SIG-M5 treated with dmso at 0.1 percent for 504 hours (cell line): ENCODE measurements at regions not wholly inside any gene's neighbourhood (a gene's known extent, or its start where the extent isn't known, plus 50 kb on each side); places are given as distances from the start of the nearest gene placed in this dataset.
A peak's percentile ranks its signal among the peaks of the same experiment; 100 is the strongest.

Experiments used
- DNase-seq: peaks from one replicate; lab custom pipeline; 2025; ENCODE audit not compliant: unreplicated experiment; lab: John Stamatoyannopoulos, UW

DNA sequence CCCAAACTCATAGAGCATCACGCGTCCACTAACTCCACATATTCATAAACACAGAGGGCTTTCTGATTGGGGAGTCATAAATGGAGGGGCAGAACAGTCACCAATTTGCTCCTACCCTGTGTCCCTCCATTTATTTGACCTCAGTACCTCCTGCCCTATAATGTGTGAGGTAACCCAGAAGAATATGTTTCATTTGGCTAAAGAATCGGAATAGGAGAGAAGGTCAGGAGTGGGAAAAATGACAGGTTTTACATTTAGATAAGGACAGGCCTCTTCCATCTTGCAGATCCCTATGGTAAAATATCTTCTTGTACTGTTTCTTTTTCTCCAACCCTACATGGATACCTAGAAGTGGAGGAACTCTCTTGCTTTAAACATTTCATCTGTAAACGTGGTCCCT lies 578.0 kb downstream of the TUSC7 start:
- no peak for DNase-seq

DNA sequence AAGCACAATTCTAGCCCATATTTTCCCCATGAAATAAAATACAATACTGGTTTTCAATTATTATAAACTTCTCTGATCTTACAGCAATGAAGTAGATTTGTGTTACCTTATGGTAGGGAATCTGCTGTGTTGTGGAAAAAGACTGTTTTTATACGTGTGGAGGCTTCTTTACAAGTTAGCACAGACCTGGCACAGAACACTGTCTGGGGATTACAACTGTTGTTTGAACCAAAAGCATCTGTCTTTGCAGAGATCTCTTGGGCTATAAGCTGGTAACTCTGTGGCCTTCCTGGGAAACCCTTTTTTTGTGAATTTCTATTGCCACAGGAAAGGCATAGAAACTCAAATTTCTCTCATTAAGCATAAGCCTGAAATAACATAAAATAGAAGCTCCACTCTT lies 581.9 kb downstream of the TUSC7 start:
- no peak for DNase-seq

DNA sequence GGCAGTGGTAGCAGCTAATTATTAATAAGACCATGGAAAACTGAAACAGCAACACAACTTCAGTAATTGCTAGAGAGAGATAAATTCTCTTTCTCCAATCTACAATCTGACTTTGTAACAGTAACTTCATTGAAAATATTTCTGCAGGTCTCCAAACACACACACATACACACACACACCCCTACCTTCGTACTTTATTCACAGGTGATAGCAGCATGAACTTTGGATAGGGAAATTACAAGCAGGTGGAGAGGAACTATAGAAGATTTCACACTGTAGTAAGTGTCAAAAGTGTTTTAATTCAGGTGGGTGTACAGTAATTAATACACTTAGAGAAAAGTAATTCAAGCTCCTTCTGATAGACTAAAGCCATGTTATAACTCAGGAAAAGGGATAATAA lies 587.5 kb downstream of the TUSC7 start:
- no peak for DNase-seq

DNA sequence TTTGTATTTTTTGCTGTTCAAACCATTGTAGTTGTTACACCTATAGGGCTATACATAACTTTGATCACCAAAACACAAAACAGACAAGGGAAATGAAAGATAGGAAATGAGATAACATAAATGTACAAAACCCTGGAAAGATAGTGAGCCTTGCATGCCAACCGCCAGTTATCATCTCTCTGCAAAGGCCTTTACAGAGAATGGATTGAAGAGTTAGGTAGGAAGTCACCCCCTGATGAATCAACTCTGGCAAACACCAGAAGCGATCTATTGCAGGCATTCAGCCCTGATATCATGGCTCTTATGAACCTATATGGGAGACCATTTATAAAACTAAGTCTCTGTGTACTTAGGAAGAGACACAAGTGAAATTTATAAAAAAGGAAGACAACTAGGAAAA lies 588.0 kb downstream of the TUSC7 start:
- DNase-seq, result no peak

DNA sequence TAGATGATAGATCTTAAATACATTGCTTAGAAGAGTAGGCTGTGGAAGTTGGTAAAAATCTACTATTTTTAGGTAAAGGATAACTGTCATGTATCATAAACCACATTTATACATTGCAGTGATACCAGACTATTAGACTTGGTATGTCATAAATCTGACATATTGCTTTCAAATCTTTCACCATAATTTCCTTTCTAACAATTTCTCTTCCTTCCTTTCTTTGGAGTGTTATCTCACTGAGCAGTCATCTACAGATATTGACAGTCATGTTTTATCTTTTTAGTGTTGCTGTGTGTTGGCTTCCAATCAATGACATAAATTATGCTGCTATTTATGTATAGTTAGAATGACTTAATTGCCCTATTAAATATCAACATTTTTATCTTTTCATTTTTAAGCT lies 588.7 kb downstream of the TUSC7 start:
- DNase-seq, result no peak

DNA sequence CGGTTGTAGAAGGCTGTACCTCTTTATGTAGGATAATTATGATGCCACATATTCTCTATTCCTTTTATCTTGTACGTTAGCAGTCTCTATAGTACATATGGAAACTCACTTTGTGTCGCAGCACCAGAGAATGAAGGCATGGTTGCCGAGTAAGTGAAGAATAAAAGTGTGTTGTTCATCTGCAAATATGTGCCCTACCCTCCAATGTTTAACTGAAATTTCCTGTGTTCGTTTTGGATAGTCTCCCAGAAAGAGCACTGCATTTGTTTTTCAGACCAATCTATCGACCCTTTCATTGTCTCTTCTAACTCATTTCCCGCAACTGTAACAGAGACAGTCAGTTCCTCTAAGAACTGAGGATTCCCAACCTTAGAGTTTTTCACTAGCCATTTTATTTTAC lies 592.8 kb downstream of the TUSC7 start:
- DNase-seq, result no peak

DNA sequence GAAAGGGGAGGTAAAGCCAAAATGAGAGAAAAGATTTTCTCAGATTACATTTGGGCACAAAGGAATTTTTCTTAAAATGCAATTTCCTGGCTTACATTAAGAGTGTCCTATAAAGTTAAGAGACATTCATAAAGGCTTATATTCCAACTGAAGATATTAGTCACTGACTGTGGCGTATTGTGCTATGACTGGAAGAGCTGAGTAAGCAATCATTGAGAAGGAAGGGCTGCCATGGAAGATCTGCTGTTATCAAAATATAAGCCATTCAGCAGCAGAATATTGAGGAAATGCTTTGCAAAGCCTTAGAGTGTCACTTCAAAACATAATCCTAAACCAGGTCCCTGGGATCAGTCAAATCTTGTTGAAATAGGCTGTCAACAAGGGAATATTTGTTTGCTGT lies 593.9 kb downstream of the TUSC7 start:
- DNase-seq, result no peak

DNA sequence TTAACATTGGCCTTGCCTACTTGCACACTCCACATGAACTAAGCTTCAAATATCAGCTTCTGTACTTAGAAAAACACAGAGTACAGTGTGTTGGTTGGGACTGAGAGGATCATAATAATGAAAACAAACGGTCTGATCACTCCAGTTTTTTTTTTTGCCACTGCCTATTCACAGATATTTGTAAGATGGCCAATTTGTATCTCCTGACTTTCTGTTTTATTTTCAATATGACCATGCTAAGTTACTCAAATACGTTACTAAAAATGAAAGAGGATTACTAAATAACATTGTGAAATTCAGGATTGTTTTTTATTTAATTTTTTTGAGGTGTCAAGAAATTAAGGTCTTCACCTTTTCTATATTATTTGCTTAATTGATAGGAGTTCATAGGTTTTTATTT lies 595.1 kb downstream of the TUSC7 start:
- DNase-seq, result no peak

DNA sequence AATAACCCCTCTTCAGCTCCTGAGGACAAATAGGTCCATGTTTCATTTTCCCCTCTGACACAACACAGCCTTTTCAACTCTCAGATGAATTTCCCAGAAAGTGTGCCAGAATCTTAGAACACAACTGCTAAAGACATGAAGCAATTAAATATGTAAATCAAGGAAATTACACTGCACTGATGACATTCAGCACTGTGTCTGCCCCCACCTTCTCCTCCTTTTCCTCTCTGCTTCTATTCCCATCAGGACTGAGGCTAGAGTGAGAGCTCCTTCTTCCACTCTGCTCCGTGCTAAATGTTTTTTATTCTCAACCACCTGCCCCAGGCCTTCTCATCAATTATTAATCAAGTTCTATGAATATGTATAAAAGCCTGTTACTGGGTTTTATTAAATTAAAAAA lies 596.1 kb downstream of the TUSC7 start:
- no peak for DNase-seq

DNA sequence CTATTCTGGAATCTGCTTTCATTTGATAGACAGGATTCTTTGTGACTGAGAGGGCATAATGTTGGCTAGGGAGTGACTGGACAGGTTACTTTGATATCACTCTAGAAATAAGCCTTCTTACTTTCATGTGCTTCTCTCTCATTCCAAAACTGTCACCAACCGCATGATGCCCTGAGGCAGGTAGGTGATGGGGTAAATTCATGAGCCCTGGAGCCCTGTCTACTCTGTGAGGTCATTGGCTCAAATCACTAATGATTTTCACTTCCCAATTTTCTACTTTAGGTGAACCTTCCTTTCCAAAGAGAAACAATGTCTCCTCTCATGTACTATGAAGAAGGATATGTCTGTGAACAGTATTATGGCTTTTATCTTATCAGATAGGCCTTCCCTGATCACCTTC lies 596.7 kb downstream of the TUSC7 start:
- DNase-seq, result no peak

DNA sequence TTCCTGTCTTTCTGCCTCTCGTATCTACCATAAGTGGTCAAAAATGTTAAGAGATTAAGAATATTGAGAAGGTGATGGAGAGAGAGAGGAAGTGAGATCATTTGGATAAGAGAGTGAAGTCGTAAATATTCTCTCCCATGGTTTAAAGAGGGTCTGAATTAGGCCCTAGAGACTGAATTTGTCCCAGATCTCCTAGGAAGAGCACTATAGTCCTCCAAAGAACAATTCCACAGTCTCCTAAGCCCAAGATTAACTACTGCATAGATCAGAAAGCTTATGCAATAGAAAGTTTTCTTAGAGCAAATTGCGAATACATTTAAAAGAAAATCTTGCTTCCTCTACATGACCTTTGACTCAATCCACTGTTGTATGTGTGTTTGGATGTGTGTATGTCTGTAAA lies 598.8 kb downstream of the TUSC7 start:
- no peak for DNase-seq

DNA sequence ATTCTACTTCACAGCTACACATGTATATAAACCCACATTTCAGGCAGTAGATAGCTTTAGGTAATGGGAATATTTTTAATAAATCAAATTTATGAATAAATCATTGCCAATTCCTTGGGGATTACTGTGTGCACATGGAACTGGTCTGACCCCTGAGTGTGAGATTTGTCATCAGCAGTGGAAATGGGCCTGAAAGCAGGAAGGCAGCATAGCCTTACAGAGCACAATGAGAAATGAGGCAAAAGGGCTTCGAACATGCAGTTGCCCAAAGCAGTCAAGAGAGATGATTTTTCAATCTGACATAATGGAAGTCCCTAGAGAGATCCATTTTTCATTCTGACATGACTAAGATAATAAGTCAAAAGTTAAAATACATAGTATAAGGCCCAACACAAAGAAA lies 599.2 kb downstream of the TUSC7 start:
- no peak for DNase-seq

DNA sequence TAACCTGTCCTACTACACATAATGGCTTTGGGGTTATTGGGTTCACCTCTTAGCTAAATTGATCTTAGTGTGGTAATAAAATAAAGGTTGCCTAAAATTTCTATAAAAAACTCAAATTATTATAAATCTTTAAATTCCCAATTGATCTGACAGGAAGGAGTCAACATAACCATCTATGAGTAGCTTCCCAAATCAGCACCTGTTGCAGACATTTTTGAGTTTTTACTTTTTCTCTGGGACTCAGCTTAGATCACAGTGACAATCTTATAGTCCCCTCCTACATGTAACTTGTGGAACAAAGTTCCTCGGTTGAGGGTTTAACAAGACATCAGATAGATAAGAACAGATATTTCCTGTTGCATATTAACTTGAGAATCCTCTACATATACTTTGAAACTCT lies 601.0 kb downstream of the TUSC7 start:
- no peak for DNase-seq

DNA sequence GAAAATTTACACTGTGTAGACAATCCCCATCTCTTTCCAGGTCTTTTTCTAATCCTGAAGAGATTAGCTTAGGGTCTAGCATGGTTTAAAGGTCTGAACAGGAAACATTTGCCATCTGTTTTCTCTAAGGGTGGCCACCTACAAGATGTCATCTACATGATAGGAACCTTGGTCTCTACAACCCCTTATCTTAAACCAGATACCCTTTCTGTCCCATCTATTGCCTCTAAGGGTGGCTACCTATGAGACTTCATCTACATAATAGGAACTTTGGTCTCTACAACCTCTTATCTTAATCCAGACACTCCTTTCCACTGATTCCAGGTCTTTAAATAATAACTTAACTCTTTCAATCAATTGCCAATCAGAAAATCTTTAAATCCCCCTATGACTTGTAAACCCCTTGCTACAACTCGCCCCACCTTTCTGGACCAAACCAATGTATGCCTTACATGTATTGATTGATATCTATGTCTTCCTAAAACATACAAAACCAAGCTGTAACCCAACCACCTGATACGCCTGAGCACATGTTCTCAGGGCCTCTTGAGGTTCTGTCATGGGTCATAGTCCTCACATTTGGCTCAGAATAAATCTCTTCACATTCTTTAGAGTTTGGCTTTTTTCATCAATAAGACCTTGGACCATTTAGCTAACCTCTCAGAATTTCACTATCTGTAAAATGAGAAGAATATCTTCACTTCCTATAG lies 605.0 kb downstream of the TUSC7 start:
- no peak for DNase-seq

DNA sequence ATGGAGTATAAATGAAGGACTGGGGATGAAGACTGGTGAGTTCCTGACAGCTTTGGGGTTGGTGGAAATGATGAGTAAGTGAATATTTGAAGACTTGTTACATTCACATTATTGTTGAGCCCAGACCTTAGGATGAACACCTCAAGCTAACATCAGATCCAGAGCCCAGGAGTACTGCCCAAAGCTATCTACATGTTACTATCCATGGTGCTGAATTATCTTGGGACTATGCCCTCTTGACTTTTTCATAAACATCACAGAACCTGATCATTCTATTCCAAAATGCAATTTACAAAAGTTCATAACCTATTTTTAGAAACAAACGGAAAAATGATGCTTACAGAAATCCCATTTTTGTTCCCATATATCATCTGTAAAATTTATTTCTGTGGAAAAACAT lies 613.3 kb downstream of the TUSC7 start:
- peak; percentile 2 for DNase-seq

DNA sequence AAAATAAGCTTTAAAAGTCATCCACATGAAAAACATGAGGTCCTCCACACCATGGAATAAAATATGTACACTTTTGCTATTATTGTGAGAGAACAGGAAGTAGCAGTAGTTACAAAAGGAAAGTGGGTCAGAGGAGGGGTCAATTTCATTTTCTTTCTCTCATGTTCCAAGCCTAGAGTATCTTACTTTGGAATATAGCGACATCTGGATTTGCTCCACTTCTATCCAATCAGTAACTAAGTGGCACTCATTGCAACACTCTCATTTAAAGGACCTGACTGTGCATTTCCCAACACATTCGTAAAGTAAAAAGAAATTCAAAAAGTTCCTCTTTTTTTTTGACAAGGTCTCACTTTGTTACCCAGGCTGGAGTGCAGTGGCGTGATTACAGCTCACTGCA lies 637.3 kb downstream of the TUSC7 start:
- DNase-seq, result no peak

DNA sequence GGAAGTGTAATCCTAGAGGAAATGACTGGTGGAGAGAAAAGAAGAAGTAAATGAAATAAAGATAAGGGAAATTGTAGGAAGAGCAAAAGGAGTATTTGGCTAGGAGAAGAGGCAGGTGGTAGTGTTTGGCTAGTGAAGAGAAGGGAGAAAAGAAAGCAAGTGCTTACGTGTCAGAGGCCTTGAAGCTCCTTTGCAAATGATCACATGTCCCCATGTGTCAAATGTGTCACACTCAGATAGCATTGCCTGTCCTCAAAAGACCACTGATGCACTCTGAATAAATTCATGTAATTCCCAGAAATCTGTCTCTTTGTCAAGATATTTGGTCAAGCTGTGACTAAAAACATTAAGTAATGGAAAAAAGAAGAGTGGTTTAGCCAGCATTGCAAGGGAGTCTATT lies 639.3 kb downstream of the TUSC7 start:
- DNase-seq, result no peak

DNA sequence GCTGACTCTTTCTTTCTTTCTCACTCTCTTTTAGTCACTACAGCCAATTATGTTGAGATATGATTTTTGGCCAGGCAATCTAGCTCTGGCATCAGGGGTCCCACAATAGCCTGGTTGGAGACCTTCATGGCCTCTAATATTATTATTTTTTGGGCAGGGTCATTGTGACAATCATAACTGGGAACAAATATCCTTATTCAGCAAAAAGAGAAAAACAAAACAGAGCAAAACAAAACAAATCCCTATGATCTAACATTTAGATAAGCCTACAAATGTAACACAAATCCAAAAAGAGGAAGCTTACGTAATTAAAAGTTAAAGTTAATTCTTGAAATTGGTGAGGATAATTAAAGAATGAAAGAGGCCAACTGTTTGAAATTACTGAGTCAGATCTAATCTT lies 640.0 kb downstream of the TUSC7 start:
- DNase-seq, result no peak

DNA sequence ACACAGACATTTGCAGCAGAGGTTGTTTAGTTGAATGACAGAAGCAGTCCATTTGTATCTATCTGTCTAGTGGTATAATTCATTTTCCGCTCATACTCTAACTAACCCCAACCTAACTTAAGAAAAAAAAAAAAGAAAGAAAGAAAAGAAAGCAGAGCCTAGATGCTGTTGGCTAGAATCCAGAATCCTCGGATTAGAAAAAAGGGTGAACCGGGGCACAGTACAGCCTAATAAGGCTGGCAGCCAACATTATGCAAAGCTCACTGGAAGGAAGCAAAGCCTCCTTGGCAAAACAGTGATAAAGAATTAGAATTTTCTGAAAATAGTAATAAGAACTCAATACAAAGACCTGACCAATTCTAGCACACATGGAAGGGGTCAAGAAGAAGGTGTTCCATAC lies 640.8 kb downstream of the TUSC7 start:
- no peak for DNase-seq

DNA sequence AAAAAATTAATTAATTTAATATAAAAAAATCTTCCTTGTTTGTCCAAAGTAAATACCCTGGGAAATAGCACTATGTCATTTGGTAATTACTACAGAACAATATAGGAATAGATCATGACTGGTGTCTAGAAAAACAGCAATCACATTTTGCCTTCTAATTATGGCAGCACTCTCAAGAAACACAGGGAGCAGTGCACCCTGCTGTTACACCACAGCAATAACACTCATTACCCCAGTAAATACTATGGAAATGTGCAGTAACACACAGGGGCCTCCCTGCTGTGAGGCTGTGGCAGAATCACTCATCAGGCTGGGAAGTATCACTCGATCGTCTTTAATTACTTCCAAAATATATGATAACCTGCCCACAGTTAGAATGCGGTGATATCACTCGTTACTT lies 646.0 kb downstream of the TUSC7 start:
- peak; percentile 1 for DNase-seq

DNA sequence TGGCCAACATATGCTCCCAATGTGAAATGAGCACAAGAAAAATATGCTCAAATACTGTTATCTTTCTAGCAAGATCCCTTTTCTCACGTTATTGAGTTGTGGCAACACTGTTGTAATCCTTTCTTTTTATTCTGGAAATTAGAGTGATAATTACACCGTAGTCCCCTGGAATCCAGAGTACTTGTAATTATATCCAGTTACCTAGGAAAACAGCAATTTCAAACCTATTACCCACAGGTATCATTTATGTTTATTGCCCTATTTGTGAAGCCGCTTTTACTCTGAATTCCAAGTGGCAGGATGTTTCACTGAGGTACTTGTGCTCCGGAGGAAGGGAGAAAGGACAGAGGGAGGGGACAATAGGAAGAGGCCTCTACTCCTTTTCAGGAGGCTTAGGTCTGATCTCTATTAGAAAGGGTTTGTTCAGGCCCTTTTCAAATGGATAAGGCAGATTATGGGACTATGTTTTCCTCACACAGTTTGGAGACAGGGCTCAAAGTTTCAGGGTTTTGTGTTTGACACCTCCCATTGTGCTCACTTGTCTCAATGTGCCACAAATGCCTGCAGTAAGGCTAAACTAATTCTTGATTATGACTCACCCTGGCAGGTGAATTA lies 646.6 kb downstream of the TUSC7 start:
- no peak for DNase-seq

DNA sequence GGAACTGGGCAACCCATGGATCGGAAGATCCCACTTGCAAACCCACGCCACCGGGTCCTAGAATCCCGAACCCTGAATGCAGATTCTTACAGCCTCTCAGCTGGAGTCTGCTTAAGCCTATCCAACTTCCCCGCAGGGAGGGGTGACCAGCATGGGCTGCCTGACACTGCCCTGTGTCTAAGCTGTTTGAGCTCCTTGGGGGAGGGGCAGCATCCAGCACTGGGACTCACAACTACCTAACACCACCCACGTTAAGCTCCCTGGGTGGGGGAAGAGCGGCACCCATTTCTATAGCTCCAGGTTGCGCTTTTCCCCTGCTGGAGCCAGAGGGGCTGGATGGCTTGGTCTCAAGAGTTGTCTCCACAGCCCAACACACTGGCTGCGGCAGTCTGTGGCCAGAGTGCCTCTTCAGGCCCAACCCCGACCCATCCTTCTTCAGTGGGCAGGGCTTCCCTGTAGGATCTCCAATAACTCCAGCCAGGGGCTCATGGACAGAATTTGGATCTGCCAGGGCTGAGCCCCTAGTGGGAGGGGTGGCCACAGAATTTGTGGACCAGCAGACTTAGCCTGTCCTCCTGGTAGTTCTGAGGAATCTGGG lies 649.2 kb downstream of the TUSC7 start:
- DNase-seq, result no peak

DNA sequence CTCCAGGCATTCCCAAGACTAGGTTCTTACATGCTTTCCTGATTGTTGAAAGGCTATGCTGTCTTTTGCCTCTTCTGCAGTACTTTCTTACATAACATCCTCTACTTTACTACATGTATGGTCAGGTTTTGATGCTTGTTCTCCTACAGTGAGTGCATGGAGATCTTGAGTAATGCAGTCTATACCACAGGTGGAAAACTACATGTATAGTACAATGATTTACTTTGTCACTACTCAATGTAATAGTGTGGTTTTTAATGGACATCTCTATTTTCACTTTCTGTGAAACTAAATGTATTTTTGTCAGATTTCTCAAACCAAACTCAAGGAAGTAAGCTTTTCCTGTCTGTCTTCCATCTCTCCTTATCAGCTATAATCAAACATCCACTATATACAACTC lies 657.0 kb downstream of the TUSC7 start:
- DNase-seq, result no peak
